ENCODE measurements at regions not wholly inside any gene's neighbourhood (a gene's known extent, or its start where the extent isn't known, plus 50 kb on each side); places are given as distances from the start of the nearest gene placed in this dataset.

- ChIA-PET CTCF (no interaction called here), POLR2A (no interaction called here)
- DNase-seq (ENCODE audit: extremely low spot score): no peak
- TF ChIP-seq CTCF (IDR thresholded peaks at IDR 0.05; ENCODE audit: control extremely low read depth, extremely low read depth, low read depth, missing control alignments): no peak
Observed at GRCh38 chr1:37238364-37239224, 204.3 kb upstream of the GRIK3 start.

- POLR2A ChIA-PET: no interaction called here
- no peak for DNase-seq (ENCODE audit: extremely low spot score)
- CTCF ChIA-PET: no interaction called here
- no peak for TF ChIP-seq CTCF (IDR thresholded peaks at IDR 0.05; ENCODE audit: control extremely low read depth, extremely low read depth, low read depth, missing control alignments)
Observed at GRCh38 chr1:37239225-37239740, 205.0 kb upstream of the GRIK3 start.

- ChIA-PET POLR2A (no interaction called here), CTCF (no interaction called here)
- TF ChIP-seq CTCF (IDR thresholded peaks at IDR 0.05; ENCODE audit: control extremely low read depth, extremely low read depth, low read depth, missing control alignments): no peak
- no peak for DNase-seq (ENCODE audit: extremely low spot score)
Observed at GRCh38 chr1:37240897-37241296, 206.6 kb upstream of the GRIK3 start.

- CTCF ChIA-PET: no interaction called here
- DNase-seq (ENCODE audit: extremely low spot score): no peak
- POLR2A ChIA-PET: no interaction called here
- no peak for TF ChIP-seq CTCF (IDR thresholded peaks at IDR 0.05; ENCODE audit: control extremely low read depth, extremely low read depth, low read depth, missing control alignments)
Observed at GRCh38 chr1:37242501-37242900, 208.2 kb upstream of the GRIK3 start.

- CTCF ChIA-PET: no interaction called here
- POLR2A ChIA-PET: no interaction called here
- no peak for DNase-seq (ENCODE audit: extremely low spot score)
- TF ChIP-seq CTCF (IDR thresholded peaks at IDR 0.05; ENCODE audit: control extremely low read depth, extremely low read depth, low read depth, missing control alignments): no peak
Observed at GRCh38 chr1:37243368-37244082, 209.2 kb upstream of the GRIK3 start.

GRCh38 chr1:37244083-37244480 lies 209.8 kb upstream of the GRIK3 start:
- no peak for TF ChIP-seq CTCF (IDR thresholded peaks at IDR 0.05; ENCODE audit: control extremely low read depth, extremely low read depth, low read depth, missing control alignments)
- ChIA-PET CTCF (no interaction called here), POLR2A (no interaction called here)
- DNase-seq (ENCODE audit: extremely low spot score): no peak
